Anterior cingulate cortex (tissue), 58 donors: ENCODE measurements at regions not wholly inside any gene's neighbourhood (a gene's known extent, or its start where the extent isn't known, plus 50 kb on each side); places are given as distances from the start of the nearest gene placed in this dataset.
"Not testable (repeated sequence)": the region's sequence is repeated elsewhere in the genome, so short reads cannot be mapped to it uniquely, and the experiment has no call there.

Source experiments
- DNase-seq, 58 donors: peaks; one replicate each; lab custom pipeline; 2025; lab: John Stamatoyannopoulos, UW

DNA sequence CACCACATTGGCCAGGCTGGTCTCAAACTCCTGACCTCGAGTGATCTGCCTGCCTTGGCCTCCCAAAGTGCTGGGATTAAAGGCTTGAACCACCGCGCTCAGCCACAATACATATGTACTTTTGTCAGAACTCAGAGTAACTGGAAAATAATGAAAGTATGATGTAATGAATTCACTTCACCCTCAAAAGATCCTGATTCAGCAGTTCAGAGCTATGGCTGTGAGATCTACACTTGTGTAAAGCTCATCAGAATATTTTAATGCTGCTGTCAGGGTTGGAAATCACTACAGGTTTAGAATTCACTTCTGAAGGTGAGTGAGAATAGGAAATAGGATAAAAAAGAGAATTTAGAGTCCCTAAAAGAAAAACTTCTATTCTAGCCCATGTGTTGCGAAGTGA is 464.5 kb upstream of the NRSN1 start:
- DNase-seq, result no peak

DNA sequence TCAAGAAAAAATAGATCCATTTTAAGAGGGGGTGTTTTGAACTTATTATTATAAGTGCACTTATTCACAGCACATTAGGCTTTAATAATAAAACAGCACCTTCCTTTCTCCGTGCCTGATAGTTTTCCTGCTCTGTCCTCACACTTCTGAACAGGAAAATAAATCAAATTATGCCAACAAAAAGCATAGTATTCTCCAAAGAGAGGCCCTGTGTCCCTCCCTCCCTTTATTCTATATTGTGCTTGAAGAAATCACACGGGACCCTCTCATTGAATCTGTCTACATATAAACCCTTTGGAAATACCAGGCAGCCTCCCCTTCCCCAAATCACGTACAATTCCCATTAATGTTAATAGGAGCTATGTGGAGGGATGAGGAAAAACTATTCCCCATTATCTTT is 462.9 kb upstream of the NRSN1 start:
- no peak for DNase-seq

DNA sequence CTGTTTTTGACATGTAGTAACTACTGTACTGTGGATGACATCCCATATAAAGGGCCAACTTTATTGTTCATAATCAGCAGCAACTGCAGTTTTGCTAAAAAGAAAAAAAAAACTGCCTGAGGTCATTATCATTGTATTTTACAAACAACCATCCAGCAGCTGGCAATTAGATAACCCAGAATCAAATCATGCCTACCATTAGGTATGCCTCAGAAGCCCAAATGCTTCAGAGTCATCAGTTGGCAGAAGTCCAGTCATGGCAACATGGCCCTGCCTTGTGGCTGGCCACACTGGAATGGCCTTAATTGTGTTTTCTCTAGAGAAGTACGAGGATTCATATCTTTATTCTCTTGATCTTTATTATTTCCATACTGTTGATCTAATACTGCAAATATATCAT is 462.4 kb upstream of the NRSN1 start:
- no peak for DNase-seq

DNA sequence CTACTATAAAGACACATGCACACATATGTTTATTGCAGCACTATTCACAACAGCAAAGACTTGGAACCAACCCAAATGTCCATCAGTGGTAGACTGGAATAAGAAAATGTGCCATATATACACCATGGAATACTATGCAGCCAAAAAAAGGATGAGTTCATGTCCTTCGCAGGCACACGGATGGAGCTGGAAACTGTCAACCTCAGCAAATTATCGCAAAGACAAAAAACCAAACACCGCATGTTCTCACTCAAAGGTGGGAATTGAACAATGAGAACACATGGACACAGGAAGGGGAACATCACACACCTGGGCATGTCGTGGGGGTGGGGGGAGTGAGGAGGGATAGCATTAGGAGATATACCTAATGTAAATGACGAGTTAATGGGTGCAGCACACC is 460.1 kb upstream of the NRSN1 start:
- DNase-seq, result not testable (repeated sequence)

DNA sequence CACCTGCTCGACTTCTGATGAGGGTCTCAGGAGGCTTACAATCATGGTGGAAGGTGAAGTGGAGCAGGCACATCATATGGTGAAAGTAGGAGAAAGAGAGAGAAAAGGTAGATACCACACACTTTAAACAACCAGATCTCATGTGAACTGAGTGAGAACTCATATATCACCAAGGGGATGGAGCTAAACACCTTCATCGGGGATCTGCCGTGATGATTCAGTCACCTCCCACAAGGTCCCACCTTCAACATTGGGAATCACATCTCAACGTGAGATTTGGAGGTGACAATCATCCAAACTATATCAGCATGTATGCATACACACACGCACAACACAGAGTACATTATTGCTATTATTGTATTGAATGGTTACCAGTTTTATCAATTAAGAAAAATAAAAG is 453.3 kb upstream of the NRSN1 start:
- DNase-seq, result no peak

DNA sequence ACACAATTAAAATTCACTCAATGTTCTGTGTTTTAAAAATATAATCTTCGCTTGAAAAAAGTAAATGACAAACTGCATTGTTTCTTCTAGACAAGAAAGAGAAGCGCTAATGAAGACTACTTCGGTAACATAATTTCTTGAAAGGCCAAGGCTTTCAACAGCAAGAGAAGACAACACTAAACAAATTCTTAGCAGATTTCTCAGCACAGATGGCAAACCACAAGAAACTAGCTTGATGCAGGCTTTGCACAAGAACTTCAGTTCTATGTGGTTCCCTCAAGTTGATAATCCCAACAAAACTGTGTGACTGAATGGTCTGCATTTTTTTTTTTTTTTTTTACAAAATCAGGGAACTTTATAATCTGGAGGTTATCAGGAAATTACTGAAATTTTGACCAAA is 447.4 kb upstream of the NRSN1 start:
- DNase-seq, result no peak

DNA sequence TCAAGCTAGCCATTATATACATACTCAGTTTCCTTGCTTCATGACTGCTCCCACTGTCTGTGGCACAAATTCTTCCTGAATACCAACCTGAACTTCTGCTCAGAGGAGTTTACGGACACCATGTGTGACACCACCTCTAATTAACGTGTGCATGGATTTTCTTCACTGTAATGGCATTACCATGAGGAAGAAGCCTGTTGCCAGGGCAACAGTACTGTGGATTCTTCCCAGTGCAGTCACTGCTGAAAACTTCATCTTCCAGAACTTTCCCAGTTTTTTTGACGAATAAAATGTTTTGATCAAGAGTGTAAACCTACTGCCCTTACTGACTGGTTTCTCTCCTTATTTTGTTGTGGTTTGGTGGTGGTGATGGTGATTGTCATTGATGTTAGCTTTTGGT is 444.3 kb upstream of the NRSN1 start:
- no peak for DNase-seq

DNA sequence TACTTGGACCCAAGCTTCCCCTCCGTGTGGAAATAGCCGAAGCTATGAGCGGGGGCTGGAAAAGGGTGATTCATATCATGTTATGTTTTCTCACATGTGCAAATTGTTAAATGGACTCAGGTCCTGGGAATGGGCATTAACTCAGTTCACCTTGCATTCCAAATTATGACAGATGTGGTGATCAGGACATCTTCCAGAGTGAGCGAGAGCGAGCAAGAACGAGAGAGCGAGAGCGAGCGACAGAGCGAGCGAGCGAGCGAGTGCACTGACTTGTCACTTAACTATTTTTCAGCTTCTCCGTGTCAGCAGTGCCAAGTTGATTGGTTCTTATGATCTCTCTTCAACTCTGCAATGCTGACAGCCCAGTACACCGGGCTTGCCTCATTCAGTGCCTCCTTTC is 437.4 kb upstream of the NRSN1 start:
- no peak for DNase-seq

DNA sequence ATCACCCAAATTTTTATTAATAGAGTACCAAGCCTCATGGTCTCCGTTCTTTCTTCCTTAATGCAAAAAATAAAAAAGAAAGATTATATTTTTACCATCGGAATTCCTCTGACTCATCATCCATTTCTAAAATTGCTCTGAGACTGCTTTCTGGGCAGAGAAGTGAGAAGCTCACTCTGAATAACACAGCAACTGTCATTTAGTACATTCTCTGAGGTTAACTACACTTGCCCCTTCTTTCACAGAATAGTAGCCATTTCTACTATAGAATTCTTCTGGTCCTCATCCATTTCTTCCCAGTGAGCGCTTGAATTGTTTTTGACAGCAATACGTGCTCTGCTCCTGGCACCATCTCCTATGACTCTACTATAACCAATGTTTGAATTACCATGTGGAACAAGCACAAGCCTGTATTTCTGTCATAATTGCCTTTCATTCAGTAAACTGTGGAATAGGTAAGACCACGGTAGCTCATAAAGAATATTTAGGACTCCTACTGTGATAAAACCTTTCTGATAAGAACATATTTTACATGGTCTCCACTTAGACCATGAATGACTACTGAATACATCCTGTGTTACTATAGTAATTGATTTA is 435.5 kb upstream of the NRSN1 start:
- no peak for DNase-seq

DNA sequence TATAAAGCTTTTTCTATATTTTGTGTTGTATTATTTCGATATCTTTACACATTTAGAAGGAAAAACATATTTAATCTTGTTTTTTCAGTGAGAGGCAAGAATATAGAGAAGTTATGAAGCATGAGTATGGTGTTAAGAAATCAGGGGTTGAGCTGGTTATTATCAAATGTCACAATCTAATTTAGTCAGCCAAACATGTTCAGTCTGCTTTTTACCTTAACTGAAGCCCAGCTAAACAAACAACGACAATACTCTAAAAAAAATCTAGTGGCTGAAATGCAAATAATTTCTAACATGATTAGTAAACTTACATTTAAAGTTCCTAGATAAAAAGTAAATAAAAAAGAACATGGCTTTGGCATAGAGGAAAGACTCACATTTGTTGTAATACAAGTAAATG is 433.8 kb upstream of the NRSN1 start:
- no peak for DNase-seq

DNA sequence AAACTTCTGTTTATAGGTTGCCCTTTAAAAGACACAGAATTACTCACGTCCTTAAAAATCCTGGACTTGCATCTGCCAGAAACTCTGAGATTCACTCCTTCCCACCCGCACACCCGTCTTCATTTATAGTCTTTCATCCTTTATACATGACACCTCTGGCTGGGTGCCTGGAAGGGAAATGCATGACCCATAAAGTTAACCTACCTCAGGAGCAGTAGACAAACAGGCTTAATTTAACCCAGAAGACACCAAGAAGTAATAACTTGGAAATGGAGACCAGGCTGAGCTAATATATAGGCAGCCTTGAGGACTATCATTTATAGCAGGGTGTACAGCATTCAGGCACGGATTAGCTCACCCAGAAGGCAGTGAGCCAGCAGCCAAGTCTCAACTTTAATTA is 429.0 kb upstream of the NRSN1 start:
- peak in 5 of 58 donors; percentile 0 to 15 (median 11) for DNase-seq

DNA sequence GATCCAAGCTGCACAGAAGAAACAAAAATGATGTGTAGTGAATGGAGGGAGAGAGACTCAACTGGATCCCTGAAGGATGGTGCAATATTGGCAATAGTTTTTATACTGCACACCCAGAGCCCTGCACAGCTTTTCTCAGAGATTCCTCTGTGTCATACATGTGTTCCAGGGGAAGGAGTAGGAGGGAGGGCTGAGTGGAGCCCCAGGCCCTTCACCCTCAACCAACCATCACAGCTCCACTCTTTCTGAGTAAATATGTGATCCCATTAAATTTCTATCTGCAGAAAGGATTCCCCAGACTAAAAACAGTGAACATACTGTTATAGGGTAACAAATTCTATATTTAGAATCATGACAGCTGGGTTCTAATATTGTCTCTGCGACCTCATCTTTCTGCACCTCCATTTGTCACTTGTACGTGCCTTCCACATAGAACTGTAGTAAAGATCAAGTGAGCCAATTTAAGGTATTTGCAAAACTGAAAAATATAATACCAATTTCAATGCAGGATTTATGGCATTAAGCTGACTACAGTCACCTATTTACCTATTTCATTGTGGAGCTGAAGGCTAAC is 421.4 kb upstream of the NRSN1 start:
- no peak for DNase-seq

DNA sequence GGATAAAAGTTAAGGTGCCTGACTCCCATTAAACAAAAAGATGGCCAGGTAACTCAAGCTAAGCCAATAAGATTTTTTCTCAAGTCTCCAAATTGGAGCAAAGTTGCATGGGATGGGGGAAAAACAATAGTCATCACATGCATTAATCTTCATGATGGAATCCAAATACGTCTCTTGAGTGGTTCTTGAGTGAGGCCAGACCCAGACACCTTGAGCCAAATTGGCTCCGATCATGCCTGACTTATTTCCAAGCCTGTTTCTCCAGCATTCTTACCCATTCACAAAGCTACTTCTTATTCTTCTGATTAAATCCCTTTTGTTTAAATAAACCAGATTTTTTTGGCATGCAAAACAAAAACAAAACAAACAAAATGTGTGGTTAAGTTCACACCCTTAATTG is 420.3 kb upstream of the NRSN1 start:
- no peak for DNase-seq

DNA sequence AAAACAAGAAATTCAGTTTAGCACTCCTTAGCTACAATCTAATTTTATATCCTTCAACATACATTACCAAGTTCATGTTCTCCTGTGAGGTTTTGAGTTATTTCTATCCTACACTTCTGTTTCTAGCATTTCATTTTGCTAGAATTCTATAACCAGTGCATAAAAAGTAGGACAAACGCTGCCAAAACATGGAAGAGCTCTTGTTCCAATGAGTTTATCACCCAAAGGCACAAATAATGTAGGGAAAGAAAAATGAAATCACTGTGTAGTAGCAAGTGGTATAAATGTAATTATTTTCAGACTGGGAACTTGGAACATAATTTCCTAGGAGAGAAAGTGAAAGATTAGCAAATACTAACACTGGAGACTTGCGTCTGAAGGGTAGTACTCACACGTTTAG is 413.3 kb upstream of the NRSN1 start:
- DNase-seq, result peak in 2 of 58 donors; percentile 1 to 15

DNA sequence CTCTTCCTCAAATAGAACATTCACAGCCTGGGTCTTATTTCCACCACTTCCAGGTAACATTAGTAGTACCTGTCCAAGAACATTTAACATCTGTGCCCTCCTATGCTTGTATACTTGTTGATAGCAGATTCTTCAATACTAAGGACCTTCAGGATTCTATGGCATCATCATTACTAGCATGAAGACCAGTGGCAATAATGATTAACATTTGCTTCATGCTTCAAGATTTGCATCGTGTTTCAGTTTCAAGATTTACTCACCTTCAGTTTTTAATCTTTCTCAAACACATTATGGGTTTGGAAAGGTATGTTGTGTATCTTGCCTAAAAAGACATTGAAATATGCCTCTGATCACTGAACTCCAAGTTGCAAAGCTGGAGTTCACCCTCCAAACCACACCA is 412.8 kb upstream of the NRSN1 start:
- DNase-seq, result no peak

DNA sequence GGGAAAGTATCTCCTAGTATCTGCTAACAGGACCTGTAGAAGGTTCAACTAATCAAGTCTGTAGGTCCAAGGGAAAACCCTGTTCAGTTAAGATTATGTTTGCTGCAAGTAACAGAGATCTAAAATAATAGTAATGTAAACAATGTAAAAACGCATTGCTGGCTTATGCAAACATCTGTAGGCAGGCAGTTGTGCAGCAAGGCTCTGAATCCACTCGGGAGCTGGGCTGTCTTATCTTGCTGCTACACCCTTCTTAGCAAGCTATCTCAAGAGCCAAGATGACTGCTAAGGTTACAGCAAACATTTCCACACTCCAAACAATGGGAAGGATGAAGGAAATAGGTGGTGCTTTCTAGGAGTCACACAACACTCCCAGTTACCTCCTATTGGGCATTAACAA is 397.3 kb upstream of the NRSN1 start:
- no peak for DNase-seq

DNA sequence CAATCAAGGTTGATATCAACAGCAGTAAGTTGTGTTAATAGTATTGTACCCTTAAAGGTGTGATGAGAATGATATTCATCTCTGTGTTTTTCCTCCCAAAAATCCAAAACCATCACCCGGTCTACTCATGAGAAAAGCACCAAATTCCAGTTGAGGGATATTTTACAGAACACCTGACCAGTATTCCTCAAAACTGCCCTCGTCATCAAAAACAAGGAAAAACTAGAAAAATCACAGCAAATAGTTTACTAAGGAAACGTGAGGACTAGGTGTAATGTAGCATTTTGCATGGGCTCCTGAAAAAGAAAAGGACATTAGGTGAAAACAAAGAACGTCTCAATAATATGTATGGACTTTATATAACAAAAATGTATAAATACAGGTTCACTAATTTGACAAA is 394.4 kb upstream of the NRSN1 start:
- no peak for DNase-seq

DNA sequence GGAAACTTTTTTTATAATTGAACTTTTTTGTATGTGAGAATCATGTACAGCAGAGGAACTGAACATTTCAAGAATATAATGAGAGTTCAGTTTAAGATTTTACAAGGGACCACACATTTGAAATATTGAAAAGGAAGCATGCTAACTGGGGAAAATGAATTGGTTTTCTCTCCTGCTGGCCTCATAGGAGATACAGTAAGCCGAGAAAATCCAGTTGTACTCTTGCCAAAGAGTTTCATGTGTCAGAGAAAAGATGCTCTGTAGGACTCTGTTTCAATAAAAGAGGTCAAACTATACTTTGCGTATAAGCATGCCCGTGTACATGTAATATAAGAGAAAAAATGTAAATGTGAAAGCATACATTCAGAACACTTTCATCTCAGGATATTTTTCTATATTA is 393.5 kb upstream of the NRSN1 start:
- no peak for DNase-seq

DNA sequence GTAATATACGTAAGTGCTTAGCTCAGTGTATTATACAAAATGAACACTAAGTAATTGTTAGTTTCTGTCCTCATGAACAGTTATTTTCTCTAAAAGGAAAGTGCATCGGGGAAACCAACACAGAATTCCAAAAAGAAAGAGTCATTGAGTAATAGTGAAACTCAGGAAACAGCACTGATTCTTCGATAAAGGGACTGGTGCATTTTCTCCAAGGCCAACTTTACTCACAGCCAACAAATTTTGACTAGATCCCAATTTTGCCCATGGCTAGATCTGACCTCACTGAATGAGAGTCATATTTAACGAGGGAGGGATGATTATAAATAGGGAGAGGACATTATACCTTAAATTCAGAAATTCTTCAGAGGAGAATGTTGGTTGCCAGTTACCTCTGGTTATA is 390.9 kb upstream of the NRSN1 start:
- no peak for DNase-seq

DNA sequence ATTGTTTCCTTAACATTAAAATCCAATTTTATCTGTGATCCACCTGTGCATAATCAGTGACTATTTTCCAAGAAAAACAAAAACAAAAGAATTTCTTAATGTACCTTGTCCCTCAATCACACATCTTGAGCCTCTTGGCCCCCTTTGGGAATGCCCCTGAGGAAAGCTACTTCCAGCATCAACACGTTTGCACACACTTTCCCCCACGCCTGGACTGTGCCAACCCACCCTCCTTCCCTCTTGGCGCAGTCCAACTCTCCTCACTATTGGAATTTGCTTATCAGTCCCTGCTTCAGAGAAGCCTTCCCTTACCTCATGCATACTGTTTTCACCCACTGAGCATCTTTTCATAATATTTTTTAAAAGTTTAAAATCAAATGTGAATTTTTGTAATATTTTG is 389.4 kb upstream of the NRSN1 start:
- no peak for DNase-seq

DNA sequence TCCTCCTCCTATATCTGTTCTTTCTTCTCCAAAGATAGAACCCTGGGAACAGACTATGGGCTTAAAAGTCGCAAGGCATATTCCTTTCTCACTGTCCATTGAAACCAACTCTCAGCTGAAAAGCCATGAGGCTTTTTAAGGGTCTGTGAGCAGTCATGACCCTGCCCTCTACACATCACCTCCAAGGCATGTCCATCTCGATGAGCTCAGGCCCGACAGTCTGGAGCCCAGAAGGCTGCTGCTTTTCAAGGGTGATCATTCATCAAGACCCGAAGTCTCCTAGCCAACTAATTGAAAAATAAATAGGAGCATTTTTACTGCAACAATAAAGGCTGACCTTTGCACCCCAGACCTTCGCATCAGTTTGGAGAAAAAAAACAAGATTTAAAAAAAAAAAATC is 378.8 kb upstream of the NRSN1 start:
- no peak for DNase-seq

DNA sequence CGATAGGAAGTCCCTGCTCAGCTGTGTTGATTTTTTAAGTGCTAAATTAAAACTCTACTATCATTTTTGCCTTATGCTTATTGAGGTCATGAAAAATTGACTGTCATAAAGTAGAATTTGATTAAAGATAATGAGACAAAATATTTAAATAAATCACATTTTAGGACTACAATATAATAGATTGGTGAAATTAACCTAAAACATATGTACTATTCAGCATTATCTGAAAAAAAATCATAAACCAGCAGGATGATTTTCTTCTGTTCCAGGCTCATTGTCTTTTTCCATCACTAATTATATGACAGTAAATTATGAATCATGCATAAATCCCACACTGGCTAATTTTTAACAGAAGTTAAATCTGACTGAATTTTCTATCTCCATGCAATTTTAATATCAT is 373.6 kb upstream of the NRSN1 start:
- no peak for DNase-seq

DNA sequence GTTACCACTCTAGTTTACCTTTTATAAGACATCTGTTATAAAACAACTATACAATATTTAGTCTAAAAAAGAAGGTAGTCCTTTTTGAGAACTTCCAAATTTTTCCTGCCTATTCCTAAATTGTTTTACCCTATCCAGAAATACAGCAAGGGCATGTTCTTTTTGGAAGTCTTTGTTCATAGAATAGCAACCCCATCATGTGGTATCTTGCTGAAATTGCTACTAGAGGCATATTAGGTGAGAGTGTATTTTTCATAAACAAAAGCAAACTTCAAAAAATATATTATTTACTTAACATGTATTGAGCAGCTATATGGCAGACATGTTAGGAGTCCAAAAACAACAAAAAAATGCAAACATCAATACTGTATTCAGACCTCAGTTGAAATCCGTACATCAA is 371.8 kb upstream of the NRSN1 start:
- DNase-seq, result no peak
